T-helper 17 cell (primary cell): ENCODE measurements at regions not wholly inside any gene's neighbourhood (a gene's known extent, or its start where the extent isn't known, plus 50 kb on each side); places are given as distances from the start of the nearest gene placed in this dataset.
A peak's percentile ranks its signal among the peaks of the same experiment; 100 is the strongest.

Source experiments
- ATAC-seq: fragments of 150-1000 bp; cut with Tn5 transposase; 2 replicates; pipeline ENCODE4 v1.10.0; 2021; ENCODE audit warnings: mild to moderate bottlenecking, moderate library complexity
- DNase-seq, 3 donors: peaks; one replicate each; pipeline versions ENCODE4 v3.0.0 to v3.0.0-alpha.2; 2020 to 2021
- H3K9me3 ChIP-seq: one replicate; pipeline ENCODE4 v1.7.0; 2013; ENCODE audit warnings: low read length, mild to moderate bottlenecking; ENCODE audit not compliant: control insufficient read depth, poor library complexity, severe bottlenecking
- H3K27ac Mint-ChIP-seq: one replicate; pipeline ENCODE4 v1.8.0; 2022; ENCODE audit warnings: mild to moderate bottlenecking, moderate library complexity, mixed read lengths
- H3K27me3 Mint-ChIP-seq: one replicate; pipeline ENCODE4 v1.8.0; 2022; ENCODE audit warnings: mixed read lengths
- H3K36me3 Mint-ChIP-seq: one replicate; pipeline ENCODE4 v1.8.0; 2022; ENCODE audit warnings: low read depth, mixed read lengths
- H3K4me1 Mint-ChIP-seq: one replicate; pipeline ENCODE4 v1.8.0; 2022; ENCODE audit warnings: mild to moderate bottlenecking, mixed read lengths
- H3K4me3 Mint-ChIP-seq: one replicate; pipeline ENCODE4 v1.8.0; 2022; ENCODE audit warnings: mild to moderate bottlenecking, moderate library complexity, mixed read lengths

DNA sequence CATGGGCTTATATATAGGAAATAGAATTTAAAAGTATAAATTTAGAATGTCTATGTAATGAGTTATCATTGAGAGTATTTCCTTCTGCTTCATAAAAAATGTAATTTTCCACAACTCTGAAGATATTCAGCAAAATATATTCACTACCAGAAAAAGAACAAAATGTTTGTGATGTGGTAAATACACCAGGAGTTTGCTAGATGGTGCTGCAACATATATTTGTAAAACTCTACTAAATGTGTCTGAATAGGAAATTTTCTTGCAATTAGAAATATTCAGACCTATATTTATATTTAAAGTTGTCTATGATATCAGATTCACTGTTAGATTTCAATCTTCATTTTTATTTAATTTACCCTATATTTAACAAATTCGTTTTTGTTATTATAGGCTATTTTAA is 201.1 kb downstream of the PPP1R3A start:
- Mint-ChIP-seq H3K27ac (no peak overlapping the region), H3K27me3 (no peaks in the 10 kb centered on the region), H3K4me3 (no peak overlapping the region), H3K36me3 (no peaks in the 10 kb centered on the region), H3K4me1 (no peaks in the 10 kb centered on the region)
- no peaks in the 10 kb centered on the region for H3K9me3 ChIP-seq
- ATAC-seq (no peak), DNase-seq (no peak)

DNA sequence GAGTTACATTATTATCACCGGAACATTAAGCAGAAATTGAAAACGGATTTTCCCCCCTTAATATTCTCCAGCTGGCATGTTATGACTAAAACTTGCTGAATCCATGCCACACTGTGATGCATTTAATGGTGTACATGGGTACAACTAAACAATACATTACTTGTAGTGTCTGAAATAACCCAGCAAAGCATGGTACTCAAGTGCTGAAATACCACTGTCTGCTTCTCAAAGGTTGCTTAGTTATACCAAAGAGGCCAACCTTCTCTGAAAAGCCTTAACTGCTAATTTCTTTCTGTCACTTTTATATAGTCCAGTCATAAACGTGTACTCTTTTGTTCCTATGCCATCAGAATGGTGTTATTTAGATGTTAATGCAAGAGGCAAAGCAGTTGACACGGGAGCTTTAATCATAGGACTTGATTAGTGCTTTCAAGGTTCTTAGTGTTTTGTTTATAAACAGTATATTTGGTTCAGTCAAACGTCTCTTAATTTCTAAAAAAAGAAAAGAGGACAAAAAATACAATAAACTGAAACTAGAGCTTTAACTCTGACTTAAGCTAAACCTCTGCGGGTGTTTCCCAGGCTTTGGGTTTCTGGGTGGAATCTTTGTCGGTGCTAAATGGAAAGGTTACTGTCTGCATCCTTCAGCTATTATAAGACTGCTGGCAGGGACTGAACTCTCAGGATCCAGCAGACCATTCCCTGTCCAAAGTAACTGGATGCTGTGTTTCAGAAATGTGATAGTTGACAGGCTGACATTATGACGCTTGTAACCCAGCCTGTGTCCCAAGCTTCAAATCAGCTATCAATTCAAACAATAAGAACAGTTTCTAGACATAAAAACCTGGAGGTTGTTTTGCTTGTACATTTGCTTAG is 202.6 kb downstream of the PPP1R3A start:
- H3K27me3 Mint-ChIP-seq = no peaks in the 10 kb centered on the region
- no peak overlapping the region for H3K4me3 Mint-ChIP-seq
- DNase-seq (no peak), ATAC-seq (no peak)
- no peaks in the 10 kb centered on the region for H3K36me3 Mint-ChIP-seq
- no peak overlapping the region for H3K27ac Mint-ChIP-seq
- H3K9me3 ChIP-seq = no peaks in the 10 kb centered on the region
- H3K4me1 Mint-ChIP-seq = no peaks in the 10 kb centered on the region

DNA sequence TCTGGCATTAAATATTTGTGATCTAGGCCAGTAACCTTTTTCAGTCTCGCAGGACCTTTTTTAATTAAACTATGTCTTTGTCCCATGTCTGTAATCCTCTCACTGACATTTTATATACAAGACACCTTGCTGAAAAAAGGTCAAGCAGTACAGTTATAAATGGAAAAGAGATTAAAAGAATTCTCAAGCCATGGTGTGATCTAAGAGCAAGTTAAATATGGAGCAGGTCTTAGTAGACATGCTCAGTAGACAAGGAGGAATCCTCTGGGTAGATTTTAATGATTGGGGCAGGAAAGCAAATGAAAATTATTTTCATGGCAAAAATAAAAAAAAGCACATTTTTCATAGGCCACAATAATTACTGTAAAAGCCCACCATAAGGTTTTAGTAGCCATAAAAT is 203.5 kb downstream of the PPP1R3A start:
- H3K9me3 ChIP-seq = no peaks in the 10 kb centered on the region
- no peak for DNase-seq
- Mint-ChIP-seq H3K27ac (no peak overlapping the region), H3K4me1 (peaks cover under 1% of the 10 kb centered on the region), H3K4me3 (no peak overlapping the region), H3K27me3 (peaks cover 2% of the 10 kb centered on the region), H3K36me3 (peaks cover under 1% of the 10 kb centered on the region)
- ATAC-seq = no peak

DNA sequence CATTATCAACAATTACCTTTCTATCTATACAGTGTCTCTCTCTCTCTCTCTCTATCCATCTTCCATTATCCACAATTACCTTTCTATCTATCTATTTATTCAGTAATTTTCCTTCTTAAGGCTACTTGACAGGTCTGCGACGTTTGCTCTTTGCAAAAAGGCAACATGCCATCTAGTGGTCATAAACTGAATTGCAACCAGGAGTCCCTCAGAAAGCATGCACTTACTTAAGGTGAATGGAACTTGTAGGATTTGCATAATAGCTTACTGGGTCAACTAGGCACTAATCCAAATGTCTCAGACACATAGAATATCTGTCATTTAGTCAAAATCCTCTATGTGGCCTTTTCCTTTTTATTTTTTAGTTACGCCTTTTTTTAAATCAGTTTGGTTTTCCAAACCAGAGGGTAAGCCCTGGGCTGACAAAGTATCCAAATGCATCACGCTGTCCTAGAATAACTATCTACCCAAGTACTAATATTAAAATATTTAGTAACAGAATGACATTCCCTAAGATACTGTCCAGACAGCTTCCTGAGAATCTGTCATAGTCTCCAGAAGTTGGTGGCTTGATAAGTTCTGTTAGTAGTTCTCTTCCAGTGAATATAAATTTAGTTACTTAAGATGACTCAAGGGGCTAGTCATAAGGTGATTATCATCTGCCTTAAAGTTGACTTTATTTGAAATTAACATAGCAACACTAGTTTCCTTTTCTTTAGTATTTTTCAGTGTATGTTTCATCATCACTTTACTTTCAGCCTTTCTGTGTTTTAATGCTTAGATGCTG is 208.3 kb downstream of the PPP1R3A start:
- Mint-ChIP-seq H3K4me1 (peaks cover 3% of the 10 kb centered on the region), H3K27me3 (peaks cover 13% of the 10 kb centered on the region), H3K36me3 (peaks cover 2% of the 10 kb centered on the region), H3K4me3 (peak overlapping the region; percentile 61), H3K27ac (no peak overlapping the region)
- no peaks in the 10 kb centered on the region for H3K9me3 ChIP-seq
- ATAC-seq (peak; percentile 59), DNase-seq (no peak)

DNA sequence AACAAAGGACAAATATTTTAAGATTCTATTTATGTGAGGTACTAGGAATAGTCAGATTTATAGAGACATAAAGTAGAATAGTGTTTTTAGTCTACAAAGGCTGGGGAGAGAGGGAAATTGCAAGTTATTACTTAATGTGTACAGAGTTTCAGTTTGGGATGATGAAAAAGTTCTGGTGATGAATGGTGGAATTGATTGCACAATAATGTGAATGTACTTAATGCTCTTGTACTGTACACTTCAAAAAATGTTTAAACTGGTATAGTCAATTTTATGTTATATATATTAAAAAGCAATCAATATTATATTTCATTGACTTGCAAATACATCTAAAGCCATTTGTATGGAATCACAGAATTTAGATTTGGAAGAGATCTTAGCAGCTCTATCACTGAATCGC is 213.4 kb downstream of the PPP1R3A start:
- no peak overlapping the region for H3K4me3 Mint-ChIP-seq
- H3K4me1 Mint-ChIP-seq = peaks cover 3% of the 10 kb centered on the region
- DNase-seq (no peak), ATAC-seq (no peak)
- peaks cover 12% of the 10 kb centered on the region for H3K27me3 Mint-ChIP-seq
- H3K36me3 Mint-ChIP-seq = peaks cover 2% of the 10 kb centered on the region
- H3K9me3 ChIP-seq = no peaks in the 10 kb centered on the region
- no peak overlapping the region for H3K27ac Mint-ChIP-seq

DNA sequence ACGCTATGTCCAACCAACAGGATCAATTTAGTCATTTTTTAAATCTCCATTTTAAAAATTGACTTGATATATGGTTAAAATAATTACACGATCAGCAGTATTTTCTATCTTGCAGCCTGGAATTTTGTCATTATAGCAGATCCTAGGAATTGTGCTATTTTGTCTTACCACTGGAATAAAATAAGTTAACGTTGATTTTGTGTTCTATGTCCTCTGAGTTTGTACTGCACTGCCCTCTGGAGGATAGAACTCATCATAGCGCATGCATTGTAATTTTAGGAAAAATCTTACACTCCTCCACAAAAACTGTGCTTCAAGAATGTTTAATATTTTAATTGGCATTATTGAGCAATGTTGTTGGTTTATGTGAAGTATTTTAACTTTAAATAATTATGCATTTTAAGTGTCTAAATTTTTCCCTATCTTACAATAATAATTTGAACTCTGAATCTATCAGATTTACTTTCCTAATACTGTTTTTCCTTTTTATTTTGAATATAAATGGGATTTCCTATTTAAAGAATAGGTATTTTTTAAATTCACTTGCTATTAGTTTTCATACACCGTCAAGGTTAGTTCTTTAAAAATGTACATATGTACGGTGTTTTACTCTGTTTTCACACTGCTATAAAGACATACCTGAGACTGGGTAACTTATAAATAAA is 220.1 kb downstream of the PPP1R3A start:
- no peaks in the 10 kb centered on the region for H3K9me3 ChIP-seq
- DNase-seq = no peak
- Mint-ChIP-seq H3K27me3 (no peaks in the 10 kb centered on the region), H3K4me1 (peaks cover 2% of the 10 kb centered on the region), H3K36me3 (no peaks in the 10 kb centered on the region), H3K27ac (no peak overlapping the region), H3K4me3 (no peak overlapping the region)
- no peak for ATAC-seq

DNA sequence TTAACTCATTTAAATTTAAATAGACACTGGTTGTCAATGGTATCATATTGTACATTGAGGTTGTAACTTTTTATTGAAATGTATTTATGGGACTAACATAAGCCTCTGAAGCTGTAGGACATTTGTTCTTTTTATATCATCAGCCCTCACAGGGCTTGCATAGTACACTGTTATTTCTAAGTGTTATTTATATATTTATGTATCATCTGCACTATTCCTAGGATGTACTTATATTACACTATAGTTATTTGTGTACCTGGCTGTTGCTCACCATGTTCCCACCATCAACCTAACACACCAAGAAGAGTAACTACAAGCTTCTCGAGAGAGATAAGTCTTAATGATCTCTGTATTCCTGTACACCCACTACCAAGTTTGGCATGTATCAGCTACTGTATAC is 224.7 kb downstream of the PPP1R3A start:
- H3K4me3 Mint-ChIP-seq = no peak overlapping the region
- H3K4me1 Mint-ChIP-seq = no peaks in the 10 kb centered on the region
- ATAC-seq (no peak), DNase-seq (no peak)
- H3K9me3 ChIP-seq = no peaks in the 10 kb centered on the region
- no peak overlapping the region for H3K27ac Mint-ChIP-seq
- H3K36me3 Mint-ChIP-seq = no peaks in the 10 kb centered on the region
- H3K27me3 Mint-ChIP-seq = no peaks in the 10 kb centered on the region

DNA sequence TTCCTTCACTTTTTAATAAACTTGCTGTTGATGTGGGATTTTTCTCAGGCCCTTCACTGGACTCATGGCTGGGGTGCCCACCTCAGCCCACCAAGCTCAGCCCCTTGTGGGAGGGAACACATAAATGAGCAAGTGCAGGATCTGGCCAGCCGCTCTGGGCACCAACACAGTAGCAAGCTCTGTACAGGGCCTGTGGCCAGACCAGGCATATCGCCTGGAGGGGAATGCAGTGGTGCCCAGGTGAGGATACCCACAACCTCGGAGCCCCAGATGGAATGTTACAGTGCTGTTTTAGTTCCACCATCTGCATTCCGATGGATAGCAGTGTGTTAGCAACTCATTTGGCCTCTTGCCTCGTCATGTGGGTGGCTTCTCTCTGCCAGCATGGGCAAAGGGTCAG is 234.6 kb downstream of the PPP1R3A start:
- no peak for DNase-seq
- Mint-ChIP-seq H3K27ac (no peak overlapping the region), H3K36me3 (no peaks in the 10 kb centered on the region), H3K4me1 (no peaks in the 10 kb centered on the region), H3K4me3 (no peak overlapping the region), H3K27me3 (no peaks in the 10 kb centered on the region)
- no peak for ATAC-seq
- H3K9me3 ChIP-seq = peaks cover 3% of the 10 kb centered on the region

DNA sequence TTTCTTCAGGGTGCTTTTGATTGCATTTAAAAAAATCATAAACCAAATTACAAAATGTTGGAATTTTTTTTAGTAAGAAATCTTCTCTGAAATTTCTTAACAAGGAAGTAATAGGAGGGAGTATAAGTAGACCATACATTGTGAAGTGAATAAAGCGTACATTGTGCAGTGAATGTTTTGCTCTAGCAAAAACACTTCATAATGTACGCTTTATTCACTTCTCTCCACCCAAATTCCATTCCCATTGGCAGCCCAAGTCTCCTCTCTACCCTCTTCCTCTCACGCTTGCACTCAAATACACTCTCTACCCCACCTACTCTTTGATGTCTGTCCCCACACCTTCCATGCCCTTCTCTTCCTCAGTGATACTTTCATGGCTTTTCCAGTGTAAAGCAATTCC is 241.0 kb downstream of the PPP1R3A start:
- no peaks in the 10 kb centered on the region for H3K9me3 ChIP-seq
- no peaks in the 10 kb centered on the region for H3K27me3 Mint-ChIP-seq
- no peak overlapping the region for H3K4me3 Mint-ChIP-seq
- DNase-seq (no peak), ATAC-seq (no peak)
- no peak overlapping the region for H3K27ac Mint-ChIP-seq
- H3K36me3 Mint-ChIP-seq = no peaks in the 10 kb centered on the region
- no peaks in the 10 kb centered on the region for H3K4me1 Mint-ChIP-seq

DNA sequence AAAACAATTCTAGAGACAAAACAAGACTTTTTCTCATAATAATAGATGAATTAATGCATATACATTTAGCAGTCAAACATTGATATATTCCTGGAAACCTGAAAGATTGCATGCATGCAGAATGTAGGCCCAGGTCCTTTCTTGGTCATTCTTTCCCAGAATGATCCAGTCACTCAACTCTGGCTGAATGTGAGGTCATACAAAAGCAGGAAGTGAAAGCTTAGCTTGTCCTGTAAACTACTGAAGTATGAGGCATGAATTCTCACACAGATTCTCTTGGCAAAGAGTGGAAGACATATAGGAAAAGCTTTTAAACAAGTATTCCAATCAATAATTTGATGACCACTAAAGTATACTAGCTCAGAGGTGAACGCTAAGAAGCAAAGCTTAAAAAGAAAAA is 253.9 kb downstream of the PPP1R3A start:
- Mint-ChIP-seq H3K4me3 (no peak overlapping the region), H3K4me1 (no peaks in the 10 kb centered on the region), H3K36me3 (no peaks in the 10 kb centered on the region), H3K27me3 (no peaks in the 10 kb centered on the region), H3K27ac (no peak overlapping the region)
- no peak for DNase-seq
- no peak for ATAC-seq
- no peaks in the 10 kb centered on the region for H3K9me3 ChIP-seq

DNA sequence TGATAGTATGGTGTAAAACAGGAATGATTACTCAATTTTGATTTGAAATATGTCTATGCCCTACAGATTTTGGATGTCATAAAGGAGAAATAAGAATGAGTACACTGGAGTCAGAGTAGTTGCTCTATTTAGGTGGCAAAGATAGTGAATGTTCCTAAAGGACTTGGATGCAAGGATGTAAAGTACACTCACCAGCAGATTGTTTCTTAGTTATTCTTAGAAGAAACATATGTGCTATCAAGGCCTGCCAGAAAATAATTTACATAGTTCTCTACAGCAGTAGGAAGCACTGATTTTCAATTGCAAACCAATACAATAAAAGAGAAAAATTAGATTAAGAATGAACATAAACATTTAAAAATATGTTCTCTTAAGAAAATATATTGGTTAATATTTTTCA is 259.4 kb downstream of the PPP1R3A start:
- H3K27me3 Mint-ChIP-seq = no peaks in the 10 kb centered on the region
- H3K9me3 ChIP-seq = no peaks in the 10 kb centered on the region
- no peaks in the 10 kb centered on the region for H3K4me1 Mint-ChIP-seq
- no peaks in the 10 kb centered on the region for H3K36me3 Mint-ChIP-seq
- H3K27ac Mint-ChIP-seq = no peak overlapping the region
- DNase-seq (no peak), ATAC-seq (no peak)
- H3K4me3 Mint-ChIP-seq = no peak overlapping the region

DNA sequence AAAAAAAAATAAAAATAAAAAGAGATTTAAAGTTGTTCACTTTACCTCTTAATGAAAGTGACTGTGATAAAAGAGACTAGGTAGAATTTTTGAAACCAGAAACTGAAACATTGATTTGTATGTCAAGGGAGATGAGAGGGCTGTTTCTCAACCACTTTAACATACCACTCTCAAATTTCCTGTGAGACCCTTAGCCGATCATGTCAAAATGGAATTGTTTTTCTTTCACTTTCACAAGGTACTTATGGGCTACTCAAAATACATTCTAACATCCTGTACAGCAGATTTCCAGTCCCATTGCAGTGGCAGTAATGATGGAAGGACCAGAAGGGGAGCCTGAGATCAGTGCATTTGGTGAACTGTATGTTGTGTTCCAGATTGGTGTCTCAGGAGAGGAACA is 261.2 kb downstream of the PPP1R3A start:
- no peaks in the 10 kb centered on the region for H3K4me1 Mint-ChIP-seq
- H3K27ac Mint-ChIP-seq = no peak overlapping the region
- H3K4me3 Mint-ChIP-seq = no peak overlapping the region
- H3K27me3 Mint-ChIP-seq = no peaks in the 10 kb centered on the region
- no peaks in the 10 kb centered on the region for H3K36me3 Mint-ChIP-seq
- H3K9me3 ChIP-seq = no peaks in the 10 kb centered on the region
- ATAC-seq (no peak), DNase-seq (no peak)

DNA sequence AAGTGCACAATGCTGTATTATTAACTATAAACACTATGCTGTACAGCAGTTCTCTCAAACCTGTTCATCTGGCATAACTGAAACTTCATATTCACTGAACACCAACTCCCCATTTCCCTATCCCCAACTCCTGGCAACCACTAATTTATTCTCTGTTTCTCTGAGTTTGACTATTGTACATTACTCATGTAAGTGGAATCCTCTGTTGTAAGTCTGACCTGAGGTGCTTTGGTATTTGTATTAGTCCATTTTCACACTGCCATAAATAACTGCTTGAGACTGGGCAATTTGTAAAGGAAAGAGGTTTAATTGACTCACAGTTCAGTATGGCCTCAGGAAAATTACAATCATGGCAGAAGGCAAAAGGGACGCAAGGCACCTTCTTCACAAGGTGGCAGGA is 266.3 kb downstream of the PPP1R3A start:
- no peak overlapping the region for H3K27ac Mint-ChIP-seq
- no peaks in the 10 kb centered on the region for H3K36me3 Mint-ChIP-seq
- no peak for DNase-seq
- no peak for ATAC-seq
- no peaks in the 10 kb centered on the region for H3K27me3 Mint-ChIP-seq
- H3K4me1 Mint-ChIP-seq = no peaks in the 10 kb centered on the region
- no peak overlapping the region for H3K4me3 Mint-ChIP-seq
- no peaks in the 10 kb centered on the region for H3K9me3 ChIP-seq
